A673 (cell line): ENCODE measurements at regions not wholly inside any gene's neighbourhood (a gene's known extent, or its start where the extent isn't known, plus 50 kb on each side); places are given as distances from the start of the nearest gene placed in this dataset.

Experiments
- BruUV-seq: library from RNA; stranded (reverse); fragments of 400-500 nt; replicated peaks from 2 replicates; lab custom pipeline; 2021; lab: Mats Ljungman, UMichigan
- CTCF ChIA-PET: fragments of 300-600 bp; sonication (Branson Sonifier 250); formaldehyde crosslinking; loops from one replicate; lab custom pipeline; 2022; ENCODE audit warnings: antibody characterized with exemption; lab: Charles Lee
- POLR2A ChIA-PET: fragments of 300-600 bp; sonication (Branson Sonifier 250); formaldehyde crosslinking; loops from one replicate; lab custom pipeline; 2022; ENCODE audit warnings: antibody characterized with exemption; ENCODE audit not compliant: low non-redundant PET; lab: Charles Lee
- DNase-seq: peaks from one replicate; pipeline ENCODE4 v3.0.0-alpha.2; 2015; ENCODE audit warnings: low spot score
- H3K27ac ChIP-seq: fragments of 200-600 bp; sonication (generic); 2 replicates; pipeline ENCODE4 v1.5.1; 2016; ENCODE audit warnings: mixed run types, low read depth, mild to moderate bottlenecking, mixed read lengths, antibody characterized with exemption, low read length; ENCODE audit not compliant: poor library complexity, severe bottlenecking
- H3K27me3 ChIP-seq: fragments of 200-600 bp; sonication (generic); replicated peaks from 2 replicates; pipeline ENCODE4 v1.6.1; 2017; ENCODE audit warnings: mixed run types, low read depth, mild to moderate bottlenecking, mixed read lengths, antibody characterized with exemption, low read length; ENCODE audit not compliant: insufficient read depth, poor library complexity
- H3K36me3 ChIP-seq: fragments of 200-600 bp; sonication (generic); 2 replicates; pipeline ENCODE4 v1.6.1; 2016; ENCODE audit warnings: mixed run types, mild to moderate bottlenecking, mixed read lengths, antibody characterized with exemption, low read length; ENCODE audit not compliant: insufficient read depth, poor library complexity, severe bottlenecking
- H3K4me1 ChIP-seq: fragments of 200-600 bp; sonication (generic); 2 replicates; pipeline ENCODE4 v1.6.1; 2017; ENCODE audit warnings: mixed run types, mild to moderate bottlenecking, mixed read lengths, antibody characterized with exemption, low read length; ENCODE audit not compliant: insufficient read depth, poor library complexity, severe bottlenecking
- H3K4me3 ChIP-seq: fragments of 200-600 bp; sonication (generic); 2 replicates; pipeline ENCODE4 v1.5.1; 2016; ENCODE audit warnings: low read depth, mixed run types, mild to moderate bottlenecking, mixed read lengths, low read length; ENCODE audit not compliant: poor library complexity, severe bottlenecking
- H3K9me3 ChIP-seq: fragments of 200-600 bp; sonication (generic); 2 replicates; pipeline ENCODE4 v1.6.1; 2016; ENCODE audit warnings: mixed run types, low read depth, mild to moderate bottlenecking, mixed read lengths, antibody characterized with exemption, low read length; ENCODE audit not compliant: poor library complexity, severe bottlenecking
- EZH2 ChIP-seq: fragments of 200-600 bp; sonication (generic); IDR thresholded peaks from 2 replicates; pipeline ENCODE4 v1.6.1; 2017; ENCODE audit warnings: borderline replicate concordance, low read depth, mild to moderate bottlenecking, mixed read lengths, antibody characterized with exemption, low read length; ENCODE audit not compliant: poor library complexity, severe bottlenecking
- intact Hi-C: fragments of 100-400 bp; cut with micrococcal nuclease; formaldehyde crosslinking; loops from one replicate; pipeline ENCODE4 v1.10.0; 2022; ENCODE audit not compliant: unreplicated experiment
- TF ChIP-seq, protein P1 (sequence below): fragments of 300-800, 200-600 bp; sonication (generic); conservative IDR thresholded peaks from 2 replicates; pipeline ENCODE4 v1.5.1; 2017; ENCODE audit warnings: low read depth, mild to moderate bottlenecking, antibody characterized with exemption, low read length, moderate library complexity, mixed read lengths

DNA sequence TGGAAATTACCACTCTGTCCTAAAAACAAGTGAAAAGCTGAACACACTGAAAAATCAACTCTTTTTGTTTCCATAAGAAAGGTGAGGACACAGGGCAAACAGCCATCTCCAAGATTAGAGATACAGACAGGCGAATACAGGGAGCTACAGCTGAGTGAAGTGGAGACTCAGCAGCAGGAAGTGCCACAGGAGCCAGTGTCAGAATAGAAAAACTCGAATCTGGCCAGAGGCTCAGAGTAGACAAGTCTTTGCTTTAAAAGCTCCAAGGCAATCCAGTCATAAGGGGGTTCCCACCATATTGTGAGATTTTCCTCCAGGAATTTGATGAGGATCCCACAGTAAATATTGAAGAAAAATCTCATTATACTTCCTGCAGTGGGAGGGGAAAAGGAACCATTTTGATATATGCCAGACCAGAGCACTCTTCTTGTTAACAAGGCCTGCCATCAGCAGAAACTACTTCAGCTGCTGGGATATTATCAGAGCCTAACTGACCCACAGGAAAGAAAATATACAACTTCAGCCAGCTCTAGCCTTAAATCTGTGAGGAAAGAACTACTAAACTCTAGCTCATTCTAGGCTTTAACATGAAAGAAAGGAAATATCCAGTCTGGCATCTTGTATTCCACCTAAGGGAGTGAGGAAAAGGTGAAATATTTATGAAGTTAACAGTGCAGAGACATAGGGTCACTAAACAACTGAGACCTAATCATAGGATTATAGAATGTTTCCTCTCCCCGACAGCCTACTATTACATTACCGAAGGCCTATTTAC is 256.2 kb upstream of the OLFM3 start:
- DNase-seq, result no peak
- Histone ChIP-seq H3K4me3 (no peak overlapping the region), H3K9me3 (no peaks in the 10 kb centered on the region), H3K4me1 (no peaks in the 10 kb centered on the region), H3K27ac (no peak overlapping the region), H3K36me3 (no peaks in the 10 kb centered on the region), H3K27me3 (no peaks in the 10 kb centered on the region)
- ChIA-PET CTCF (no interaction called here), POLR2A (no interaction called here)
- intact Hi-C loops, result no loop called here
- BruUV-seq, result no TSS peak
- no peak for TF ChIP-seq EZH2
- TF ChIP-seq, protein P1, sequence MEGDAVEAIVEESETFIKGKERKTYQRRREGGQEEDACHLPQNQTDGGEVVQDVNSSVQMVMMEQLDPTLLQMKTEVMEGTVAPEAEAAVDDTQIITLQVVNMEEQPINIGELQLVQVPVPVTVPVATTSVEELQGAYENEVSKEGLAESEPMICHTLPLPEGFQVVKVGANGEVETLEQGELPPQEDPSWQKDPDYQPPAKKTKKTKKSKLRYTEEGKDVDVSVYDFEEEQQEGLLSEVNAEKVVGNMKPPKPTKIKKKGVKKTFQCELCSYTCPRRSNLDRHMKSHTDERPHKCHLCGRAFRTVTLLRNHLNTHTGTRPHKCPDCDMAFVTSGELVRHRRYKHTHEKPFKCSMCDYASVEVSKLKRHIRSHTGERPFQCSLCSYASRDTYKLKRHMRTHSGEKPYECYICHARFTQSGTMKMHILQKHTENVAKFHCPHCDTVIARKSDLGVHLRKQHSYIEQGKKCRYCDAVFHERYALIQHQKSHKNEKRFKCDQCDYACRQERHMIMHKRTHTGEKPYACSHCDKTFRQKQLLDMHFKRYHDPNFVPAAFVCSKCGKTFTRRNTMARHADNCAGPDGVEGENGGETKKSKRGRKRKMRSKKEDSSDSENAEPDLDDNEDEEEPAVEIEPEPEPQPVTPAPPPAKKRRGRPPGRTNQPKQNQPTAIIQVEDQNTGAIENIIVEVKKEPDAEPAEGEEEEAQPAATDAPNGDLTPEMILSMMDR, result no peak

DNA sequence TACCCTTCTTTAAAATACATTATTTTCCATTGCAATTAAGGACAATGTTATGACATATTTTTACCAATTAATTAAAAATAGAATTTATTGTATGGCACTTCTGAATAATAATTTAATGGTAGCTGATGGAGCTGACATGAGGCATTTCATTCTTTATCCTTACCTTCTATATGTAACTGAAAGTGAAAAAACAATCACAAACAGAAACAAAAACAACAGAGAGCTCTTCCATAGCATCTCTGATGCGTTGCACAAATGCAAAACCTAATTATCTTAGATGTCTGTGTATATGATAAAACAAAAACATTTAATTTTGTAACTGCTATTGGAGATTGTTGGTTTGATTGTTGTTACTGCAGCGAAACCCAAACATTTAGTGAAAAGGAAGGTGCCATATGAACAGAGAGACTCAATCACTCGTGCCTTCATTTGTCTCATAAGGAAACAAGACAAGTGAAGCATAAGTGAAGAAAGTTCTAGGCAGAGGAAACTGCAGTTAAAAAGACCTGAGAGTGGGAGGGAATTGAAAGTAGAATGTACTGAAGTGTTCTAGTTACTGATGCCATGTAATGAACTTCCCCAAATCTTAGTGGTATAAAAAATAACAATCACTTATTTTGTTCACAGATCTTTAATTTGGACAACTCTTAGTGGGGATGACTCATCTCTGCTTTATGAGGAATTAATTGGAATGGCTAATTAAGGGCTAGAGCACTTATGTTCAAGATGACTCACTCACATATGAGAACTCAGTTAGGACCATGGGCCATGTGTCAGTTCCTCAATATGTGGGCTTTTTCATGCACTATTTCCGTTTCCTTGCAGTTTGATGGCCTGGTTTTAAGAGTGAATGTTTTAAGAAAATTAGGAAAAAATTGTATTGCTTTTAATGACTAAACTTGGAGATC is 245.0 kb upstream of the OLFM3 start:
- Histone ChIP-seq H3K4me3 (no peak overlapping the region), H3K27me3 (no peaks in the 10 kb centered on the region), H3K27ac (no peak overlapping the region), H3K9me3 (no peaks in the 10 kb centered on the region), H3K4me1 (peaks cover 20% of the 10 kb centered on the region), H3K36me3 (no peaks in the 10 kb centered on the region)
- CTCF ChIA-PET, result no interaction called here
- no TSS peak for BruUV-seq
- POLR2A ChIA-PET, result no interaction called here
- intact Hi-C loops, result no loop called here
- DNase-seq, result peak; percentile 47
- no peak for TF ChIP-seq EZH2
- TF ChIP-seq, protein P1, result no peak

DNA sequence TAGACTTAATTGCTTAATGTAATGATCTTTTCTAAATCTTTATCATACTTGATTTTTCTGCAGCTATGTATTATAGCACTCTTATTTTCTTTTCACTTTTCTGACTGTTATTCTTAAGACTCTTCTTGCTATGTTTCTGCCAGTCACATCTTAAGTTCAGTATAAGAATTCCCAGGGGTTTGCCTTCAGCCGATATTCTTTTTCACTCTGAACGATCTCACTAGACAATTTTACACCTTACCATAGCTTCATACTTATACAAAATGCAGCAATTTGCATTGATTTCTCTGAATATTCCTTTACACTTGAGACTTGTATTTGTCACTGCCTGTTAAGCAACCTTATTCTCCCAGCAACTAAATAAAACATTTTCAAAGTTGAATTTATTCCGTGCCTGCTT is 242.5 kb upstream of the OLFM3 start:
- BruUV-seq, result no TSS peak
- Histone ChIP-seq H3K4me1 (peaks cover 20% of the 10 kb centered on the region), H3K27me3 (no peaks in the 10 kb centered on the region), H3K9me3 (peaks cover 9% of the 10 kb centered on the region), H3K4me3 (no peak overlapping the region), H3K36me3 (no peaks in the 10 kb centered on the region), H3K27ac (no peak overlapping the region)
- CTCF ChIA-PET, result no interaction called here
- POLR2A ChIA-PET, result no interaction called here
- DNase-seq, result no peak
- intact Hi-C loops, result no loop called here
- TF ChIP-seq, protein P1, result no peak
- TF ChIP-seq EZH2, result no peak
